NCI-H2196 treated with DMSO at 0.1 percent for 48 hours (cell line): ENCODE measurements at regions not wholly inside any gene's neighbourhood (a gene's known extent, or its start where the extent isn't known, plus 50 kb on each side); places are given as distances from the start of the nearest gene placed in this dataset.

Source experiments
- DNase-seq: peaks from one replicate; lab custom pipeline; 2025; ENCODE audit not compliant: unreplicated experiment; lab: John Stamatoyannopoulos, UW

GRCh38 chr12:60034147-60034546, 438.3 kb downstream of the SLC16A7 start:
- no peak for DNase-seq

- DNase-seq, result no peak
Observed at GRCh38 chr12:60035835-60036234, 440.0 kb downstream of the SLC16A7 start.

GRCh38 chr12:60042835-60043234, 447.0 kb downstream of the SLC16A7 start:
- DNase-seq, result no peak

GRCh38 chr12:60043236-60043635, 447.4 kb downstream of the SLC16A7 start:
- DNase-seq, result no peak

GRCh38 chr12:60052483-60052882, 456.7 kb downstream of the SLC16A7 start:
- no peak for DNase-seq

GRCh38 chr12:60059180-60059579, 463.4 kb downstream of the SLC16A7 start:
- DNase-seq, result no peak

DNA sequence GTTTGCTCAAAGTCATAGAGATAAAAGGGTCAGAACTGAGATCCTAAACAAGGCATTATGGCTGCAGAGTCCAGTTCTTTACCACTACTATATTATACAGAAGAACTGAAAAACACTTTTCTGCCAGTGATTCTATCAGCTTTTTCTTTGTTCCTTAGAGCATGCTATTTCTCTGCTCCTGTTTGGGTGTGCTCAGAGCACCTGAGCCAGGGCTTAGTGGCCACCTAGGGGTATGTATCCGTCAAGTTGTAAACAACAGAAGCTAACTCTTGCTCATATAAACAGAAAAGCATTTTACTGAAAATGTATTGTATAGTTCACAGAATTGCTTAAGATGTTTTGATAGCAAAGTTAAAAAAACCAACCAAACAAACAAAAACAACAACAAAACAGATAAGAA, 470.8 kb downstream of the SLC16A7 start:
- DNase-seq, result no peak

DNA sequence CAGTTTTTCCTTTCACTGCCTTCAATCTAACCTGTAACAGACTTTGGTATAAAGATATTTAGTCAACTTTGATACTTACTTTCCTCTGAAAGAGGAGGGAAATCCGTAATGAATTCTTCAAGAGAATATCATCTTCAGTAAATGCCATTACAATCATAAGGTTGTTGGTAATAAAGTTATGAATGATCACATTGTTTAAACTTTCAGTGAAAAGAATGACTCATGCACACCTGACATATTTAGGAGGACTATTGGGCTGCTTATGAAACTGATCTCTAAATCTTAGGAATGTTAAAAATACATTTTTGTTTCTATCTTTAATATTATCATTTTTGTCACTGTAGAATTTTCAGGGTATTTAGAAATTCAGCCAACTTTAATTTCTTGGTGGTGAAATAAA, 474.7 kb downstream of the SLC16A7 start:
- no peak for DNase-seq

- DNase-seq, result no peak
Observed at GRCh38 chr12:60071759-60072191, 475.9 kb downstream of the SLC16A7 start.

GRCh38 chr12:60072911-60073310, 477.1 kb downstream of the SLC16A7 start:
- DNase-seq, result no peak

DNA sequence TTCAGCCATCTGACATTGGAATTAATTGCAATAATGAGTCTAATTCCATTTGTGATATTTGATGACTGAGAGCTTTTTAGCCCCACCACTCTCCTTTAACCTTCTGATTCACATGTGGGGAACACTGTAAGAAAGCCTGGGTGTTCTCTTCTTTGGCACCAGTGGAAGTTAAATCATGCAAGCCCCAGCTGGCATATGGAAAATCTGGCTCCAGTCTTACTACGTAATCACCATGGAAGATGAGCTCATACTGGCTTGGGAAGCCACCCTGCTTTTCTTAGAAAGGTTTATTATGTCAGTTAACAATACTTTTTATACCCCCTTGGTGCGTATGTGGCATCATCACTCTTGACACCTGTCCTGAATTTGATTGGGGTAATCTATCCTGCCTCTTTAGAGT, 479.3 kb downstream of the SLC16A7 start:
- DNase-seq, result no peak

GRCh38 chr12:60078026-60078425, 482.2 kb downstream of the SLC16A7 start:
- no peak for DNase-seq

- DNase-seq, result no peak
Observed at GRCh38 chr12:60093428-60093827, 497.6 kb downstream of the SLC16A7 start.

DNA sequence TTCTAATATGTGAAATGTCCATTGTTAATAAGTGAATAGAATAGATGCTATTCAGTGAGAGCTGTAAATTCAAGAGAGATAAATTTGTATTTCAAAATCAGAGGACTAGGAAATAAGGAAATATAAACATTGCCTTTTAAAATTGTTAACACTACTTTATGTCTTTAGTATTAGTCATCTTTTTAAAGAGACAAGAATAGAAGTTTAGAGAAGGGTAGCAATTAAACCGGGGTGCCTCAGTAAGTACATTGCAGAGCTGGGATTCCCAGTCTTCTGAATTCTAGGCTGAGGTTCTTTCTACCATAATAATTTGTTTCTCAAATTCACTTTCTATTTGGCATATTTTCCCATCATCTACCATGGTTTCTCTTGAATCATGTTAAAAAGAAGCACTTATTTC, 498.6 kb downstream of the SLC16A7 start:
- DNase-seq, result no peak

DNA sequence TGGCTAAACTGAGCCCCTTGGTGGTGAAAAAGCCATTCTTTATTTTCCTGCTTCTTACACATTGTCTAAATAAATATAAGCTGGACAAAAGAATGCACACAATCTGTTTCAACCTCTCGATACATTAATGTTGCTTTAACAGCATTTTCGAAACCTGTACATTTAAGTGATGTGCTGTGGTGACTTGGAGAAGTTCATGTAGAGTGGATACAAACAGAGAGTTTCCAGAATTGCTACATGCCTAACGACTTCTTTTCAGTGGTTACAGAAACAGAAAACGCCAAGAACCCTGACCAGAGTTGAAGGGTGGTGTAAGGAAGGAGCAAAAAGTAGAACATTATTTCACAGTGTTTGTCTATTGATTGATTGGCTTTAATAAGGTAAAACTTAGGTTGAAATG, 500.9 kb downstream of the SLC16A7 start:
- no peak for DNase-seq

DNA sequence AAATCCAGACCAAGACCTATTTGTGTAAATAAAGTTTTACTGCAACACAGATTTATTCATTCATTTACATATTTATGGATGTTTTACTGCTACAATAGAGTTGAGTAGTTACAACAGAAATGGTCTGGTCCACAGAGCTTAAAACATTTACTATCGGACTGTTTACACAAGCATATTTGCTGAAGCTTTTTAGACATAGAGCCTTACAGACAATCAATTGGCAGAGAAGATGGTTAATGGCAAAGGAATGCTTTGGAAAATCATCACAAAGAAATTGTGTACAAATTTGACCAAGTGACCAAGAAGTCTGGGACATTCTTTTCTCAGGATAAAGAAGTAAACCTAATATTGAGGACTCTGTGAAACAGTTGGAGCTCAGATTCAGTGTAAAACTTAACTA, 504.3 kb downstream of the SLC16A7 start:
- DNase-seq, result no peak

DNA sequence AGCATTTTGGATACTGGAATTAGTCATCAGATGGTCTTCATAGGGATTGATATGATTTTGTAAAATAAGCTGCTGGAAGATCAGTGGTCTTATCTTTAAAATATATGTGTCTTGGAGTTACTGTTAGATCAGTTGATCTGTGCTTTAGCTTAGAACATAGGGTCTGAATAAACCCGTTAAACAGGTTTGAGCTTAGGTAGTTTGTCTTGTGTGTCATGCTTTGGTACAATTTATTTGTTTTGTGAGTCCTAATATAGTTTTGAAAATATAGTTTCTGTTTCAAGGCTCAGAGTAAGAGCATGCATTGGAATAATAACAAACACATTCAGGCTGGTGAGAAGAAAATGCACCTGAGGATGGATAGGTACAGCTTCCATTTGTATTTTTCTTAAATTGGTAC, 505.0 kb downstream of the SLC16A7 start:
- no peak for DNase-seq

- DNase-seq, result no peak
Observed at GRCh38 chr12:60101715-60102114, 505.9 kb downstream of the SLC16A7 start.

DNA sequence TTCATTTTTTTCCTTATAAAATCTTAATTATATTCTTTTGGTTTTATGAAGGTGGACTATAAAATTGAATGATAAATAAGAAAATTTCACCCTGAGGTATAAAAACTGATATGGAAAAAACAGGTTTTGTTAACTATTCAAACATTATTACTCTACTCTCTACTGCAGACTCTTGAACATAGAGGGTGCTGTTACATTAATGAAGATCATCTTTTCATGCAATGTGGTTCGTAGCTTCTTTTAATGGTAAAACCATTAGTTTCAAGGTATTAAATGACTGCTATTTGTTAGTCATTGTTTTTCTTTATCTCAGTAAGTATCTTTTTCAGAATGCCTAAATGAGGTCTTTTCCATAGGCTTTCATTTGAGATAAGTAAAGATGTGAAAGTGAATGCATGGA, 510.4 kb downstream of the SLC16A7 start:
- no peak for DNase-seq

DNA sequence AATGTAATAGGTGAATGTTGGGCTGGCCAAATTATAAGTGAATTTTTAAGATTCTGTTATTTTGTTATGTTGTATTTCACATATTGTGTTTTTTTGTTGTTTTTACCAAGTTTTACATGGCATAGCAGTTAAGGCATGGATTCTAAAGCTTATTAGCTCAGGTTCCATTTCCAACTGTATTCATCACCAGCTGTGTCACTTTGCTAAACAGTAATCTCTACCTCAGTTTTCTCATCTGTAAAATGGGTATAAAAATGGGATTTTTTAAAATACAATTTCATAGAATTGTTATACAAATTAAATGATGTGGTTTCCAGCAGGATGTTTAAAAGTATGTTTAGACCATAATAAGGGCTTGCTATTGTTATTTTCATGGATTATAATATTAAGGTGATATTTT, 512.2 kb downstream of the SLC16A7 start:
- no peak for DNase-seq

- no peak for DNase-seq
Observed at GRCh38 chr12:60112063-60112462, 516.2 kb downstream of the SLC16A7 start.

DNA sequence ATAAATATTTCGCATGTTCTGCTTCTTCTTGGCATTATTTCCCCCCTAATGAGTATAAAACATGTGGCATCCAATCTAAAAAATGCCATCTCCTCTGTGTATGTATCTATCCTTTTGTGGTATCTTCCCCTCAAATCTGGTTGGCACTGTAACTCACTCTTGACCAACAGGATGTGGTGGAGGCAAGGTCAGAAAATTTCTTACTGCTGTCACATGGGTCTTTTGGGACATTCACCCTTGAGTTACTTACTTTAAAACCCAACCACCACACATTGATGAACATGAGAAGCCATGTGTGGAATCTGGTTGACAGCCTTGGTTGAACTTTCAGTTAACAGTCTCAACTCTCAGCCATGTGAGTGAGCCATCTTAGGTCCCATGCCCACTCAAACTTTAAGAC, 516.9 kb downstream of the SLC16A7 start:
- DNase-seq, result no peak

DNA sequence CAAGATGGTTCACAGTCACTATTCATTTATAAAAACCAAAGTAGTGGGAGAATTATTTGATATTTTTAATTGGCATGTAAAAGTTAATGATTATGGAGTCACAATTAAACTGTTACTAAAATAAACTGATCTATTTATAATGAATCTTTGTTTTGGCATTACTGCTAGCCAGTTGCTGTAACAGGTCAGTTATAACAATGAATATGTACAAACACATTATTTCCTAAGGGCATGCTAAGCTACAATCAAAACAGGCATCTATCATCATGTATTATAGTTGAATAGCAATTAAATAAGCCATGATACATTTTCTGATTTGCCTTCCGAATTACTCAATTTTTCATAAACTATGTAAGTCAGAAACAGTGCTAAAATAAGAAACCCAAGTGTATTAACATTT, 518.3 kb downstream of the SLC16A7 start:
- DNase-seq, result no peak

DNA sequence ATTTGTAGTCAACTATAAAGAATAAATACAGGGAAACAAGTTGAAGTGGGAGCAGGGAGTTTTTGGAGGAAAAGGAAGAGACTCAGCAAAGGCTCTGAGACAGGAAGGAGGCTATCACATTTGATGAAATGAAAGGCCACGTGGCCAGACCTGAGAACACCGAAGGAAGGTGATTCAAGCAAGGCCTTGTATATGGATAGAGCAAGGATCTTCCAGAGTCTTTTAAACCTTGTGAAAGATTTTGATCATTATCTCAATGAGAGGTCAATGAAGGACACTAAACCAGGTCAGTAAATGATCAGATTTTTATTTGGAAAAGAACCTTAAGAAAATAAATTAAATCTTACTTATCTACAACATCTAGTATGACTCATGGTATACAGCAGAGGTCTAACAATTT, 523.5 kb downstream of the SLC16A7 start:
- DNase-seq, result no peak
